ENCODE measurements at regions not wholly inside any gene's neighbourhood (a gene's known extent, or its start where the extent isn't known, plus 50 kb on each side); places are given as distances from the start of the nearest gene placed in this dataset.

DNA sequence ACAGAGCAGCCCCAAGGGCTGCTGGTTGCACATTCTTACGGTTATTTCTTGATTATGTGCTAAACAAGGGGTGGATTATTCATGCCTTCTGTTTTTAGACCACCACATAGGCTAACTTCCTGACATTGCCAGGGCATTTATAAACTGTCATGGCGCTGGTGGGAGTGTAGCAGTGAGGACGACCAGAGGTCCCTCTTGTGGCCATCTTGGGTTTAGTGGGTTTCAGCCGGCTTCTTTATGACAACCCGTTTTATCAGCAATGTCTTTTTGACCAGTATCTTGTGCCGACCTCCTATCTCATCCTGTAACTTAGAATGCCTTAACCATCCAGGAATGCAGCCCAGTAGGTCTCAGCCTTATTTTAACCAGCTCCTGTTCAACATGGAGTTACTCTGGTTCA lies 212.4 kb upstream of the GRID2 start:
- TF ChIP-seq, protein P1, sequence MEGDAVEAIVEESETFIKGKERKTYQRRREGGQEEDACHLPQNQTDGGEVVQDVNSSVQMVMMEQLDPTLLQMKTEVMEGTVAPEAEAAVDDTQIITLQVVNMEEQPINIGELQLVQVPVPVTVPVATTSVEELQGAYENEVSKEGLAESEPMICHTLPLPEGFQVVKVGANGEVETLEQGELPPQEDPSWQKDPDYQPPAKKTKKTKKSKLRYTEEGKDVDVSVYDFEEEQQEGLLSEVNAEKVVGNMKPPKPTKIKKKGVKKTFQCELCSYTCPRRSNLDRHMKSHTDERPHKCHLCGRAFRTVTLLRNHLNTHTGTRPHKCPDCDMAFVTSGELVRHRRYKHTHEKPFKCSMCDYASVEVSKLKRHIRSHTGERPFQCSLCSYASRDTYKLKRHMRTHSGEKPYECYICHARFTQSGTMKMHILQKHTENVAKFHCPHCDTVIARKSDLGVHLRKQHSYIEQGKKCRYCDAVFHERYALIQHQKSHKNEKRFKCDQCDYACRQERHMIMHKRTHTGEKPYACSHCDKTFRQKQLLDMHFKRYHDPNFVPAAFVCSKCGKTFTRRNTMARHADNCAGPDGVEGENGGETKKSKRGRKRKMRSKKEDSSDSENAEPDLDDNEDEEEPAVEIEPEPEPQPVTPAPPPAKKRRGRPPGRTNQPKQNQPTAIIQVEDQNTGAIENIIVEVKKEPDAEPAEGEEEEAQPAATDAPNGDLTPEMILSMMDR (IDR thresholded peaks at IDR 0.05; ENCODE audit: low read depth, low read length, missing input control) = peak; percentile 19
- TF ChIP-seq, protein P2, sequence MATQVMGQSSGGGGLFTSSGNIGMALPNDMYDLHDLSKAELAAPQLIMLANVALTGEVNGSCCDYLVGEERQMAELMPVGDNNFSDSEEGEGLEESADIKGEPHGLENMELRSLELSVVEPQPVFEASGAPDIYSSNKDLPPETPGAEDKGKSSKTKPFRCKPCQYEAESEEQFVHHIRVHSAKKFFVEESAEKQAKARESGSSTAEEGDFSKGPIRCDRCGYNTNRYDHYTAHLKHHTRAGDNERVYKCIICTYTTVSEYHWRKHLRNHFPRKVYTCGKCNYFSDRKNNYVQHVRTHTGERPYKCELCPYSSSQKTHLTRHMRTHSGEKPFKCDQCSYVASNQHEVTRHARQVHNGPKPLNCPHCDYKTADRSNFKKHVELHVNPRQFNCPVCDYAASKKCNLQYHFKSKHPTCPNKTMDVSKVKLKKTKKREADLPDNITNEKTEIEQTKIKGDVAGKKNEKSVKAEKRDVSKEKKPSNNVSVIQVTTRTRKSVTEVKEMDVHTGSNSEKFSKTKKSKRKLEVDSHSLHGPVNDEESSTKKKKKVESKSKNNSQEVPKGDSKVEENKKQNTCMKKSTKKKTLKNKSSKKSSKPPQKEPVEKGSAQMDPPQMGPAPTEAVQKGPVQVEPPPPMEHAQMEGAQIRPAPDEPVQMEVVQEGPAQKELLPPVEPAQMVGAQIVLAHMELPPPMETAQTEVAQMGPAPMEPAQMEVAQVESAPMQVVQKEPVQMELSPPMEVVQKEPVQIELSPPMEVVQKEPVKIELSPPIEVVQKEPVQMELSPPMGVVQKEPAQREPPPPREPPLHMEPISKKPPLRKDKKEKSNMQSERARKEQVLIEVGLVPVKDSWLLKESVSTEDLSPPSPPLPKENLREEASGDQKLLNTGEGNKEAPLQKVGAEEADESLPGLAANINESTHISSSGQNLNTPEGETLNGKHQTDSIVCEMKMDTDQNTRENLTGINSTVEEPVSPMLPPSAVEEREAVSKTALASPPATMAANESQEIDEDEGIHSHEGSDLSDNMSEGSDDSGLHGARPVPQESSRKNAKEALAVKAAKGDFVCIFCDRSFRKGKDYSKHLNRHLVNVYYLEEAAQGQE (IDR thresholded peaks at IDR 0.05) = no peak
- TF ChIP-seq, protein P3, sequence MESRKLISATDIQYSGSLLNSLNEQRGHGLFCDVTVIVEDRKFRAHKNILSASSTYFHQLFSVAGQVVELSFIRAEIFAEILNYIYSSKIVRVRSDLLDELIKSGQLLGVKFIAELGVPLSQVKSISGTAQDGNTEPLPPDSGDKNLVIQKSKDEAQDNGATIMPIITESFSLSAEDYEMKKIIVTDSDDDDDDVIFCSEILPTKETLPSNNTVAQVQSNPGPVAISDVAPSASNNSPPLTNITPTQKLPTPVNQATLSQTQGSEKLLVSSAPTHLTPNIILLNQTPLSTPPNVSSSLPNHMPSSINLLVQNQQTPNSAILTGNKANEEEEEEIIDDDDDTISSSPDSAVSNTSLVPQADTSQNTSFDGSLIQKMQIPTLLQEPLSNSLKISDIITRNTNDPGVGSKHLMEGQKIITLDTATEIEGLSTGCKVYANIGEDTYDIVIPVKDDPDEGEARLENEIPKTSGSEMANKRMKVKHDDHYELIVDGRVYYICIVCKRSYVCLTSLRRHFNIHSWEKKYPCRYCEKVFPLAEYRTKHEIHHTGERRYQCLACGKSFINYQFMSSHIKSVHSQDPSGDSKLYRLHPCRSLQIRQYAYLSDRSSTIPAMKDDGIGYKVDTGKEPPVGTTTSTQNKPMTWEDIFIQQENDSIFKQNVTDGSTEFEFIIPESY (IDR thresholded peaks at IDR 0.05) = no peak
- TF ChIP-seq TAF1 (conservative IDR thresholded peaks at IDR 0.05) = no peak
- TF ChIP-seq, protein P4, sequence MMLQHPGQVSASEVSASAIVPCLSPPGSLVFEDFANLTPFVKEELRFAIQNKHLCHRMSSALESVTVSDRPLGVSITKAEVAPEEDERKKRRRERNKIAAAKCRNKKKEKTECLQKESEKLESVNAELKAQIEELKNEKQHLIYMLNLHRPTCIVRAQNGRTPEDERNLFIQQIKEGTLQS (IDR thresholded peaks at IDR 0.05) = no peak
- TF ChIP-seq HNF4G (IDR thresholded peaks at IDR 0.05) = no peak
- TF ChIP-seq RAD21 (IDR thresholded peaks at IDR 0.05) = peak; percentile 41 to 50
- no peak for TF ChIP-seq HNF4A (conservative IDR thresholded peaks at IDR 0.05)
- TF ChIP-seq, protein P5, sequence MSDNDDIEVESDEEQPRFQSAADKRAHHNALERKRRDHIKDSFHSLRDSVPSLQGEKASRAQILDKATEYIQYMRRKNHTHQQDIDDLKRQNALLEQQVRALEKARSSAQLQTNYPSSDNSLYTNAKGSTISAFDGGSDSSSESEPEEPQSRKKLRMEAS (IDR thresholded peaks at IDR 0.05) = no peak
- no peak for TF ChIP-seq GABPA (IDR thresholded peaks at IDR 0.05 in 1 of 2, conservative IDR thresholded peaks at IDR 0.05 in 1 of 2)
